ENCODE measurements at regions not wholly inside any gene's neighbourhood (a gene's known extent, or its start where the extent isn't known, plus 50 kb on each side); places are given as distances from the start of the nearest gene placed in this dataset.

- H3K4me2 ChIP-seq (ENCODE audit: insufficient read depth, insufficient read length, low read length), result no peak overlapping the region
- H3K9ac ChIP-seq (ENCODE audit: extremely low read depth, insufficient read length, low read length), result no peak overlapping the region
- no peaks in the 10 kb centered on the region for H3K4me1 Mint-ChIP-seq
- H3K27ac ChIP-seq (ENCODE audit: insufficient read length, low read depth, low read length), result no peak overlapping the region
- no peak overlapping the region for H3K4me3 Mint-ChIP-seq
- no peaks in the 10 kb centered on the region for H3K27me3 ChIP-seq (ENCODE audit: insufficient read depth, low read length)
- H4K91ac ChIP-seq (ENCODE audit: insufficient read length, low read depth, low read length), result no peak overlapping the region
- no peaks in the 10 kb centered on the region for H4K20me1 ChIP-seq (ENCODE audit: control insufficient read depth, insufficient read depth, insufficient read length)
- H2BK5ac ChIP-seq (ENCODE audit: insufficient read length, low read length), result no peak overlapping the region
- no peak overlapping the region for H3K23ac ChIP-seq (ENCODE audit: insufficient read length, low read depth, low read length)
- peaks cover 0 to 10% (median 0%) of the 10 kb centered on the region in 3 experiments; a peak in 1 of 7 replicates for H3K36me3 Mint-ChIP-seq (ENCODE audit: insufficient read depth in 1 of 3, low read depth in 3 of 3)
- H4K5ac ChIP-seq (ENCODE audit: insufficient read length, low read depth, low read length), result no peak overlapping the region
- no peak overlapping the region for H3K14ac ChIP-seq (ENCODE audit: insufficient read depth, low read length)
- H3K4me1 ChIP-seq (ENCODE audit: insufficient read depth, low read length), result no peaks in the 10 kb centered on the region
- no peaks in the 10 kb centered on the region for H3K23me2 ChIP-seq (ENCODE audit: insufficient read length, low read depth, low read length, poor library complexity, severe bottlenecking)
- H2AFZ ChIP-seq (ENCODE audit: low read length), result no peak overlapping the region
- DNase-seq, result no peak
- H3K4ac ChIP-seq (ENCODE audit: low read depth, low read length), result no peak overlapping the region; the same call in 1 of the 2 replicates
- no peaks in the 10 kb centered on the region for H3K79me2 ChIP-seq (ENCODE audit: insufficient read depth, low read length)
- H2BK20ac ChIP-seq (ENCODE audit: low read depth, low read length, poor library complexity, severe bottlenecking), result no peak overlapping the region
- H4K8ac ChIP-seq (replicated peaks; ENCODE audit: insufficient read length, low read depth, low read length), result no peak overlapping the region
- 0 out of 5 replicates have a peak, but pooled peaks cover 0 to 3% of the 10 kb centered on the region in 2 experiments for H3K9me3 Mint-ChIP-seq
- no CpG with 5 or more reads among the region's 32 CpGs for WGBS (ENCODE audit: extremely low coverage, insufficient read length, low lambda C conversion rate)
- no peak overlapping the region for H2BK15ac ChIP-seq (ENCODE audit: low read depth, low read length)
- H2AK5ac ChIP-seq (ENCODE audit: insufficient read length, low read length), result no peak overlapping the region
- no peak overlapping the region for H3K18ac ChIP-seq (ENCODE audit: insufficient read length, low read depth, low read length)
- no peak overlapping the region for H3K27ac Mint-ChIP-seq
- no peak overlapping the region for H3T11ph ChIP-seq (ENCODE audit: low read length)
- no peak overlapping the region for H2BK12ac ChIP-seq (ENCODE audit: insufficient read length, low read depth, low read length)
- H3K79me1 ChIP-seq (ENCODE audit: insufficient read depth, low read depth, low read length, poor library complexity, severe bottlenecking), result no peaks in the 10 kb centered on the region
- H3K9me3 ChIP-seq (ENCODE audit: control insufficient read depth, low read depth, low read length), result no peaks in the 10 kb centered on the region
- TF ChIP-seq CTCF (conservative IDR thresholded peaks at IDR 0.05), result no peak
- H2BK120ac ChIP-seq (ENCODE audit: low read depth, low read length, poor library complexity, severe bottlenecking), result no peak overlapping the region
- H3K56ac ChIP-seq (ENCODE audit: insufficient read length, low read depth, low read length), result no peak overlapping the region
- H3K27me3 Mint-ChIP-seq (ENCODE audit: low read depth), result no peaks in the 10 kb centered on the region
These were observed 182.1 kb downstream of the TLE1 start for GRCh38 chr9:81506941-81507864.

Measured in H9 (cell line).